ENCODE measurements at regions not wholly inside any gene's neighbourhood (a gene's known extent, or its start where the extent isn't known, plus 50 kb on each side); places are given as distances from the start of the nearest gene placed in this dataset.

DNA sequence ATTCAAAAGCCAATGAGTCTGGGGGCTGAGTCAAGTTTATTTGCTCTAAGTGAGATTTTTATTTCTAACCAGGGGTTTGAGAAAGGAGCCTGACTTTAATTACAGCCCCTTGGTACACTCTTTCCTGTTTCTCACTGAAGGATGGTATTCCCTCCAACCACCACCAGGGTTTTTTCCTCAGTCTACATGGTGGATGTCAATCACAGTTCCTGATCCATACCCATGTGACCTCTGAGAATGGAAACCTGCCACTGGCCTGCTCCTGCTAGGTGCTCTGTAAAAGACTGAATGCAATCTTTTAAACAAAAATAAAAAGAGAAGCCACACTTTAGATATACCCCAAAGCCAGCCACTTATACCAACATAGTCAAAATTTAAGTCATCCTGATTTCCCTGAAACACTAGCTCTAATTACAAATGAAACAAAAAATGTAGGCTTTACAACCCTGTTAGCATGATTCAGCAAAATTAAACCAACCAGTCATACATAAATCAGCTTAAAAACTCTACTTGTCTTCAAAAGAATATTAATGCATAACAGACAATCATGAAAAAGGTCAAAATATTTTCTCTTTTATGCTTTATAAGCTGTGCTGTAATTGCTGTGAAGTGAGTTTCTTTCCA lies 112.1 kb upstream of the NWD2 start:
- Histone ChIP-seq H3K9ac (ENCODE audit: low read length) (no peak overlapping the region), H3K4me3 (ENCODE audit: low read depth, low read length, poor library complexity, severe bottlenecking) (no peak overlapping the region), H3K9me3 (ENCODE audit: low read length) (no peaks in the 10 kb centered on the region), H3K27ac (ENCODE audit: low read depth, low read length, poor library complexity, severe bottlenecking) (no peak overlapping the region), H3K4me1 (ENCODE audit: insufficient read depth, low read length, severe bottlenecking) (no peaks in the 10 kb centered on the region), H2AFZ (ENCODE audit: low read length) (no peak overlapping the region), H3K4me2 (ENCODE audit: low read length) (no peak overlapping the region), H4K20me1 (ENCODE audit: insufficient read depth, low read length) (no peaks in the 10 kb centered on the region), H3K27me3 (ENCODE audit: insufficient read depth, low read length) (no peaks in the 10 kb centered on the region), H3K36me3 (ENCODE audit: insufficient read depth, low read length) (no peaks in the 10 kb centered on the region), H3F3A (ENCODE audit: insufficient read depth, low read length) (no peaks in the 10 kb centered on the region), H3K79me2 (ENCODE audit: insufficient read depth, low read length) (no peaks in the 10 kb centered on the region), H3K9me2 (ENCODE audit: low read depth, low read length) (no peaks in the 10 kb centered on the region)
- TF ChIP-seq CTCF (IDR thresholded peaks at IDR 0.05; ENCODE audit: low read length) (no peak), EZH2 (IDR thresholded peaks at IDR 0.05; ENCODE audit: borderline replicate concordance, low read length) (no peak)

DNA sequence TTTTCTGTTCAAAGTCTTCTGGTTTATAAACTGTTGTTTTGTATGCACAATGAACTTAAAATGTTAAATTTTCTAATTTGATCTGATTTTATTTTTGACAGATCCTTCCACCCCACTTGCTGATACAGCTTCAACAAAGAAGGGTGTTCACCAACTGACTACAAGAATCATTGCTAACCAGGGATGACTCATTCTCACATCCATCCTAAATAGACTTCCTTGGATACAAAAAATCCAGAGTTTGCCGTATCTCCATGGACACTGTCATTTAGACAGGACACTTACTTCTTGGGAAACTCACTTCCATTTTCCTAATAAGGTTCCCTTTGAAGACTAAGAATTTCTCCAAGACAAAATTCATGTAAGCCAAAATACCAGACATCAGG lies 111.6 kb upstream of the NWD2 start:
- H3K9me3 ChIP-seq (ENCODE audit: low read length): no peaks in the 10 kb centered on the region
- H4K20me1 ChIP-seq (ENCODE audit: insufficient read depth, low read length): no peaks in the 10 kb centered on the region
- no peaks in the 10 kb centered on the region for H3K79me2 ChIP-seq (ENCODE audit: insufficient read depth, low read length)
- H3K27ac ChIP-seq (ENCODE audit: low read depth, low read length, poor library complexity, severe bottlenecking): no peak overlapping the region
- no peaks in the 10 kb centered on the region for H3K4me1 ChIP-seq (ENCODE audit: insufficient read depth, low read length, severe bottlenecking)
- no peaks in the 10 kb centered on the region for H3K36me3 ChIP-seq (ENCODE audit: insufficient read depth, low read length)
- H3K27me3 ChIP-seq (ENCODE audit: insufficient read depth, low read length): no peaks in the 10 kb centered on the region
- no peak overlapping the region for H3K4me3 ChIP-seq (ENCODE audit: low read depth, low read length, poor library complexity, severe bottlenecking)
- H3K9ac ChIP-seq (ENCODE audit: low read length): no peak overlapping the region
- TF ChIP-seq EZH2 (IDR thresholded peaks at IDR 0.05; ENCODE audit: borderline replicate concordance, low read length) (no peak), CTCF (IDR thresholded peaks at IDR 0.05; ENCODE audit: low read length) (no peak)
- no peak overlapping the region for H3K4me2 ChIP-seq (ENCODE audit: low read length)
- H3F3A ChIP-seq (ENCODE audit: insufficient read depth, low read length): no peaks in the 10 kb centered on the region
- H2AFZ ChIP-seq (ENCODE audit: low read length): no peak overlapping the region
- H3K9me2 ChIP-seq (ENCODE audit: low read depth, low read length): no peaks in the 10 kb centered on the region

- Histone ChIP-seq H4K20me1 (ENCODE audit: insufficient read depth, low read length) (no peaks in the 10 kb centered on the region), H3K9ac (ENCODE audit: low read length) (no peak overlapping the region), H3K36me3 (ENCODE audit: insufficient read depth, low read length) (no peaks in the 10 kb centered on the region), H3K9me2 (ENCODE audit: low read depth, low read length) (no peaks in the 10 kb centered on the region), H3K79me2 (ENCODE audit: insufficient read depth, low read length) (no peaks in the 10 kb centered on the region), H3K4me3 (ENCODE audit: low read depth, low read length, poor library complexity, severe bottlenecking) (no peak overlapping the region), H3K4me1 (ENCODE audit: insufficient read depth, low read length, severe bottlenecking) (no peaks in the 10 kb centered on the region), H3K4me2 (ENCODE audit: low read length) (no peak overlapping the region), H2AFZ (ENCODE audit: low read length) (no peak overlapping the region), H3F3A (ENCODE audit: insufficient read depth, low read length) (no peaks in the 10 kb centered on the region), H3K27me3 (ENCODE audit: insufficient read depth, low read length) (no peaks in the 10 kb centered on the region), H3K9me3 (ENCODE audit: low read length) (no peaks in the 10 kb centered on the region), H3K27ac (ENCODE audit: low read depth, low read length, poor library complexity, severe bottlenecking) (no peak overlapping the region)
- TF ChIP-seq EZH2 (IDR thresholded peaks at IDR 0.05; ENCODE audit: borderline replicate concordance, low read length) (no peak), CTCF (IDR thresholded peaks at IDR 0.05; ENCODE audit: low read length) (no peak)
Observed at GRCh38 chr4:37138019-37138653, 106.4 kb upstream of the NWD2 start.

Measured in OCI-LY1 (cell line).